ENCODE measurements at regions not wholly inside any gene's neighbourhood (a gene's known extent, or its start where the extent isn't known, plus 50 kb on each side); places are given as distances from the start of the nearest gene placed in this dataset.

DNA sequence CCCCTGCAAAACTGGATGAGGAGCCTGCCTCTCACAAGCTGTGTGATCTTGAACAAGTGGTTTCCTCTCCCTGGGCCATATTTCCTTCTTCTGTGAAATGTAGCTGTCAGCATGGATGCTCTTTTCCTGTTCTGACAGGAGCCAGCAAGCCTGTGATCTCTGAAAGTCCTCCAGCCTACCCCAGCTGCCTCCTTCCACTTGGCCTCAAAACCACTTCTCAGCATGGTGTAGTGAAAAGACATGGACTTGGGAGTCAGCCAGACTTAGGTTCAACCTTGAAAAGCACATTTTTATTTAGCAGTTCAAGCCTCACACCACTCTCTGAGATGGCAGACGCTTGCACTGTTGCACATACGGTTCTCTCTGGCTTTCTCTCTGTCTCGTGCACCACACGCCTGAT, 292.9 kb upstream of the DUSP10 start:
- DNase-seq (ENCODE audit: low read depth), result no peak
- H3K4me3 ChIP-seq (ENCODE audit: control insufficient read depth, low read depth, low read length), result no peak overlapping the region
- TF ChIP-seq CTCF (IDR thresholded peaks at IDR 0.05; ENCODE audit: control insufficient read depth, insufficient read depth, low read depth, low read length, missing control alignments), result no peak

- no peak for DNase-seq (ENCODE audit: low read depth)
- no peak overlapping the region for H3K4me3 ChIP-seq (ENCODE audit: control insufficient read depth, low read depth, low read length)
- TF ChIP-seq CTCF (IDR thresholded peaks at IDR 0.05; ENCODE audit: control insufficient read depth, insufficient read depth, low read depth, low read length, missing control alignments), result no peak
Observed at GRCh38 chr1:222033450-222033849, 291.6 kb upstream of the DUSP10 start.

- no peak overlapping the region for H3K4me3 ChIP-seq (ENCODE audit: control insufficient read depth, low read depth, low read length)
- TF ChIP-seq CTCF (IDR thresholded peaks at IDR 0.05; ENCODE audit: control insufficient read depth, insufficient read depth, low read depth, low read length, missing control alignments), result no peak
- no peak for DNase-seq (ENCODE audit: low read depth)
Observed at GRCh38 chr1:222031318-222031717, 289.4 kb upstream of the DUSP10 start.

DNA sequence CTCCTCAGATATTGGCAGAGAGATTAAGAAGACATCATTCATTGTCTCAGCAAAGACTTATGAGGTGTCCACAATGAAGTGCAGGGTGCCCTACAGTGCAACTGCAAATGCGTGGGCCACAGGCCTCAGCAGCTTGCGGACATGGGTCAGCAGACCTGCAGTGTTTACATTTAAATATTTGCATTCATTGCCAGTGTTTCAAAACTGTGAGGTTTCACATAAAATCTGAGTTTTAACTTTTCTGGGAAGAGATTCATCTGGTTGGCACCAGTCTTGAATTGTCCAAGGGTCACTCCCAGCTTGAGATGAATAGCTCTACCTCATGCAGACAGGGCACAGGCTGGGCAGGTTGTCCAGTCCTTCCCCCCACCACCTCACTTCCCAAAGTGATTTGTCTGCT, 286.8 kb upstream of the DUSP10 start:
- DNase-seq (ENCODE audit: low read depth), result no peak
- H3K4me3 ChIP-seq (ENCODE audit: control insufficient read depth, low read depth, low read length), result no peak overlapping the region
- no peak for TF ChIP-seq CTCF (IDR thresholded peaks at IDR 0.05; ENCODE audit: control insufficient read depth, insufficient read depth, low read depth, low read length, missing control alignments)

- no peak overlapping the region for H3K4me3 ChIP-seq (ENCODE audit: control insufficient read depth, low read depth, low read length)
- no peak for DNase-seq (ENCODE audit: low read depth)
Observed at GRCh38 chr1:222028116-222028515, 286.2 kb upstream of the DUSP10 start.

DNA sequence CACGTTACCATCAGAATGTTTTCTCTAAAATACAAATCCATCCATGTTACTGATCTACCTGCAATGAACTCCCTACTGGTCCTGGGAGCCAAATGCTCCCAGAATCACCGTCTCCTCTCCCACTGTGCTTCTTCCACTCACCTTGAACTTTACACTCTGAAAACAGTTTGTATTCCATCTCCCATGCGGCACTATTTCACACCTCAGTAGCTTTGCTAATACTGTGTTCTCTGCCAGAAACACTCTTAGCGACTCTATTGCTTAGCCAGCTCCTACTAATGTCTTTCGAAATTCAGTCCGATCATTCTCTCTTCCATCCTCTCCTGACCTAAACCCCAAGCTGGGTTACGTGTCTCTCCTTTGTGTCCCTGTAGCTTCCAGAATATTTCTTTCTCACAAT, 284.4 kb upstream of the DUSP10 start:
- H3K4me3 ChIP-seq (ENCODE audit: control insufficient read depth, low read depth, low read length), result no peak overlapping the region
- no peak for DNase-seq (ENCODE audit: low read depth)
- no peak for TF ChIP-seq CTCF (IDR thresholded peaks at IDR 0.05; ENCODE audit: control insufficient read depth, insufficient read depth, low read depth, low read length, missing control alignments)

More at GRCh38 chr1:222028116-222028515, 286.2 kb upstream of the DUSP10 start:
- no peak for TF ChIP-seq CTCF (IDR thresholded peaks at IDR 0.05; ENCODE audit: control insufficient read depth, insufficient read depth, low read depth, low read length, missing control alignments)

DNA sequence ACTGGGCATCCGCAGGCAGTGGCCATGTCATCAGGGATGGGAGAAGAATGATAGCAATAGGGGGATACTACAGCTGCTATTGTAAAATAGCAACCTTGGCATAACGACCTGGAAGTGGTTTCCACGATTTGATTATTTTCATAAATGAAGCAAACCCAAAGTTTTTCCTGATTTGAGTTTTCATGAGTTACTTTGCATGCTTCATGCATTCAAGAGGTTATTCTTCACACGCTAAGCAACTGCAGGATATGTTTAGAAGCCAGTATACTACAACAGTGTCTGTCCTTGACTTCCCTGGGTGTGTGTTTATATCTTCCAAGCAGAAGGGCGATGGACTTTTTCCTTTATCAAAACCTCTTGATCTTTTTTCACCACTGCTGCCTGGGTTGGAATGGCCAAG, 281.1 kb upstream of the DUSP10 start:
- no peak overlapping the region for H3K4me3 ChIP-seq (ENCODE audit: control insufficient read depth, low read depth, low read length)
- no peak for DNase-seq (ENCODE audit: low read depth)
- no peak for TF ChIP-seq CTCF (IDR thresholded peaks at IDR 0.05; ENCODE audit: control insufficient read depth, insufficient read depth, low read depth, low read length, missing control alignments)

Data from AG09309 (cell line).